ENCODE measurements at regions not wholly inside any gene's neighbourhood (a gene's known extent, or its start where the extent isn't known, plus 50 kb on each side); places are given as distances from the start of the nearest gene placed in this dataset.

DNA sequence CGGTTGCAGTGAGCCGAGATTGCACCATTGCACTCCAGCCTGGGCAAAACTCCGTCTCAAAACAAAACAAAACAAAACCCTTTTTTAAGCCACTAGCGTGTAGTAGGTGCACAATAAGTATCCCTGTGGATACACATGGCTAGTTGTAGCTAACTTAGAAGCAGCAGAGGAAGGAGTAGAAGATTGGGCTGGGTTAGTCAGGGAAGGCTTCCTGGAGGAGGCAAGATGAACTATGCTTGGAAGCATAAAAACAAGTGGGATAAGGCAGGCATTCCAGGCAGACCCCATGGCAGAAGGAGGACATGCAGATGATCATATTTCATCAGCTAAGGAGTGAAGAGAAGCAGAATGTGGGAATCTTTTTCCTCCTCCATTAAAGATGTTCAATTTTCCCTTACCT lies 83.4 kb downstream of the IRX5 start:
- no peaks in the 10 kb centered on the region for H3K4me1 ChIP-seq
- intact Hi-C loops (cut with DNase I; ENCODE audit: low total_unique reads) = no loop called here
- TF ChIP-seq, protein P1, sequence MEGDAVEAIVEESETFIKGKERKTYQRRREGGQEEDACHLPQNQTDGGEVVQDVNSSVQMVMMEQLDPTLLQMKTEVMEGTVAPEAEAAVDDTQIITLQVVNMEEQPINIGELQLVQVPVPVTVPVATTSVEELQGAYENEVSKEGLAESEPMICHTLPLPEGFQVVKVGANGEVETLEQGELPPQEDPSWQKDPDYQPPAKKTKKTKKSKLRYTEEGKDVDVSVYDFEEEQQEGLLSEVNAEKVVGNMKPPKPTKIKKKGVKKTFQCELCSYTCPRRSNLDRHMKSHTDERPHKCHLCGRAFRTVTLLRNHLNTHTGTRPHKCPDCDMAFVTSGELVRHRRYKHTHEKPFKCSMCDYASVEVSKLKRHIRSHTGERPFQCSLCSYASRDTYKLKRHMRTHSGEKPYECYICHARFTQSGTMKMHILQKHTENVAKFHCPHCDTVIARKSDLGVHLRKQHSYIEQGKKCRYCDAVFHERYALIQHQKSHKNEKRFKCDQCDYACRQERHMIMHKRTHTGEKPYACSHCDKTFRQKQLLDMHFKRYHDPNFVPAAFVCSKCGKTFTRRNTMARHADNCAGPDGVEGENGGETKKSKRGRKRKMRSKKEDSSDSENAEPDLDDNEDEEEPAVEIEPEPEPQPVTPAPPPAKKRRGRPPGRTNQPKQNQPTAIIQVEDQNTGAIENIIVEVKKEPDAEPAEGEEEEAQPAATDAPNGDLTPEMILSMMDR (IDR thresholded peaks at IDR 0.05) = no peak
- no peak for TF ChIP-seq POLR2A (IDR thresholded peaks at IDR 0.05)
- no peak overlapping the region for H3K27ac ChIP-seq
- no peak overlapping the region for H3K4me3 ChIP-seq
- no peak for DNase-seq
- H3K36me3 ChIP-seq (ENCODE audit: low read depth, missing control alignments) = no peaks in the 10 kb centered on the region
- no peaks in the 10 kb centered on the region for H3K27me3 ChIP-seq
- H3K9me3 ChIP-seq = no peaks in the 10 kb centered on the region
- 91 to 95% methylated on average over 4 of the region's 4 CpGs for WGBS, 2 donors

DNA sequence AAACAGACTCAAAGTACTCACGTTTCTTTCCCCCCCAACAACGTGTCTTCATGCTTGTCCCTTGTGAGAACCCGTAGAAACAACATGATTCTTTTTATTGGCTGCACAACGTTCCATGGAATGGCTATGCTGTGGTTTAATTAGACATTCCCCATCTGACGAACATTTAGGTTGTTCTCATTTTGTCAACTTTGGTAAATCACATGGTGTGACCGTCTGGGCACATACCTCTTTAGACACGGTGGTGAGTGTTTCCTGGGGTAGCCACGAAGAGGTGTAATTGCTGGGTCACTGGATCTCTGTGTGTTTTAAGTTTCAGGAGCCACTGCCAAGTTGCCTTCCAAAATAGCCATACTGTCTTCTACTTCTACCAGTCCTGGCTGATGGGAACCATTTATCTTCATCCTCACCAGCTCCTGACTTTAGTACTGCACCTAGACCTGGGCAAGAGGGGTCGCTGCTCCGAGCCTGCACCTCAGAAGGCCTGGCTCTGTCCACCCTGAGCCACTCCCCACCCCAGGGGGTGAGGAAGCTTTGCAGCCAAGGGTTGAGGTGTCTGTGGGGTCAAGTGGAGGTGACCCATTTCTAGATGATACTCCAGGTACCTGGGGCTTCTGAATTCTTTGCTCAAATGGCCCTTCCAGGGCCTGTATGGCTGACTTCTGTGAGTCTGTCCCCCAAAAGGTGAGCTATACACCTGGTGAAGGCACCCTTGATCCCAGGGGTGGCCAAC lies 84.7 kb downstream of the IRX5 start:
- DNase-seq = no peak
- 66% methylated on average over 10 of the region's 10 CpGs for WGBS, 2 donors
- Histone ChIP-seq H3K36me3 (ENCODE audit: low read depth, missing control alignments) (no peaks in the 10 kb centered on the region), H3K27me3 (no peaks in the 10 kb centered on the region), H3K9me3 (no peaks in the 10 kb centered on the region), H3K4me1 (no peaks in the 10 kb centered on the region), H3K4me3 (no peak overlapping the region), H3K27ac (no peak overlapping the region)
- TF ChIP-seq, protein P1 (IDR thresholded peaks at IDR 0.05) = no peak
- TF ChIP-seq POLR2A (IDR thresholded peaks at IDR 0.05) = no peak
- intact Hi-C loops (cut with DNase I; ENCODE audit: low total_unique reads) = no loop called here

DNA sequence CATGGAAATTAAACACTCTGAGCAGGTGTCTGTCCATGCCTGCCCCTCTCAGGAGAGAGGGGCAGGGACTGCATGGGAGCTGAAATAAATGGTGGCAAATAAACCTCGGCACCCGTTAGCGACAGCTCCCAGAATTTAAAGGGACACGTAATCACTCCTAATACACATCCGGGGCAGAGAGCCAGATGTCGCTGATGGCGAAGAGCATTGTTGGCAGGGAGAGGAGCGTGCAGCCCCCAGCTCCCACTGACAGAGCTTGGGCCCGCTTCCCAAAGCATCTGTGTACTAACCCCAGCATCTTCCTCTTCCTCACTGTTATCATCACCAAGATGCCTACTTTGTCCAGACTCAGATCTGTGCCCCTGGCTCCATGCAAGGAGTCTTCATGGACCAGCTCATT lies 85.8 kb downstream of the IRX5 start:
- no peak for DNase-seq
- TF ChIP-seq, protein P1 (IDR thresholded peaks at IDR 0.05) = no peak
- no peak for TF ChIP-seq POLR2A (IDR thresholded peaks at IDR 0.05)
- H3K27me3 ChIP-seq = no peaks in the 10 kb centered on the region

DNA sequence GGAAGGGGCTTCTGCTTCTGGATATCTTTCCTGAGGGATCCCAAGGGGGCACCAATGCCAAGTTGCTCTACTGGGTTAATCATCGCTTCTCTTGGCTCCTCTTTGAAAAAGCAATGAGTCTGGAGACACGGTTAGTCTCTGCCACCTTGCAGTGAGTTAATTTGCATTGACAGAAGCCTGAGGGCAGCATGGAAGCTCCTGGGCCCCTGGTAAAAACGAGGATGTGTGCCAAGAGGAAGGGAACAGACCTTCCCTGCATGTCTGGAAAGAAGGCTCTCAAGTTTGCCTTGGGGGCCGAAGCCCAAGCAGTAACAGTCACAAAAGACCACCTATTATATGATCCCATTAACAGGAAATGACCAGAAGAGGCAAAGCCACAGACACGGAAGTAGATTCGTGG lies 86.7 kb downstream of the IRX5 start:
- intact Hi-C loops (cut with DNase I; ENCODE audit: low total_unique reads) = no loop called here
- Histone ChIP-seq H3K27ac (no peak overlapping the region), H3K27me3 (no peaks in the 10 kb centered on the region), H3K36me3 (ENCODE audit: low read depth, missing control alignments) (no peaks in the 10 kb centered on the region), H3K4me1 (no peaks in the 10 kb centered on the region), H3K4me3 (no peak overlapping the region), H3K9me3 (no peaks in the 10 kb centered on the region)
- TF ChIP-seq, protein P1 (IDR thresholded peaks at IDR 0.05) = no peak
- TF ChIP-seq POLR2A (IDR thresholded peaks at IDR 0.05) = no peak
- DNase-seq = no peak
- 55 to 66% methylated on average over 4 to 6 of the region's 6 CpGs for WGBS, 2 donors

More for the DNA sequence above, 85.8 kb downstream of the IRX5 start:
- Histone ChIP-seq H3K36me3 (ENCODE audit: low read depth, missing control alignments) (no peaks in the 10 kb centered on the region), H3K4me1 (no peaks in the 10 kb centered on the region), H3K4me3 (no peak overlapping the region), H3K27ac (no peak overlapping the region), H3K9me3 (no peaks in the 10 kb centered on the region)
- intact Hi-C loops (cut with DNase I; ENCODE audit: low total_unique reads) = no loop called here
- WGBS, 2 donors = 70 to 79% methylated on average over 8 to 9 of the region's 9 CpGs

DNA sequence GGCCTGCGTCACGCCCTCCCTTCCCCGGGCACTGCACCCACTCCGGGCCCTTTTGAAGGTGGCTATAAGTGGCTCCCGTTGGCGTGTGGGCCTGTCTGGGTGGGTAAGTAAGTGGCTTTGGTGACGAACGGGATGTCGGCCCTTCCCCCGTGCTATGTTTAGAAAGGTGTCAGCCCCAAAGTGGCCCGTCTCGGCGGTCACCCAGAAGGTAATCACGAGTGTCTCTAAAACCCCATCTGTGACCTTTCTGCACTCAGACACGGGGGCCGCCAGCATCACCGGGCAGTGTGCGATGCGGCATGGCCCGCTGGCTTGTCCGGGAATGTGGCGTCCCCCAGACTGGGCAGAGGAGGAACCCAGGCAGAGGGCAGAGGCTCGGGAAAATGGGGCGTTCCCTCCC lies 88.2 kb downstream of the IRX5 start:
- H3K27ac ChIP-seq = no peak overlapping the region
- H3K36me3 ChIP-seq (ENCODE audit: low read depth, missing control alignments) = no peaks in the 10 kb centered on the region
- H3K4me1 ChIP-seq = no peaks in the 10 kb centered on the region
- intact Hi-C loops (cut with DNase I; ENCODE audit: low total_unique reads) = no loop called here
- 74 to 87% methylated on average over 14 to 24 of the region's 24 CpGs for WGBS, 2 donors
- TF ChIP-seq, protein P1 (IDR thresholded peaks at IDR 0.05) = no peak
- no peak for TF ChIP-seq POLR2A (IDR thresholded peaks at IDR 0.05)
- no peaks in the 10 kb centered on the region for H3K27me3 ChIP-seq
- no peak for DNase-seq
- no peak overlapping the region for H3K4me3 ChIP-seq
- no peaks in the 10 kb centered on the region for H3K9me3 ChIP-seq

Measured in testis (tissue), 2 donors.